Heart left ventricle (tissue), 16 donors: ENCODE measurements at regions not wholly inside any gene's neighbourhood (a gene's known extent, or its start where the extent isn't known, plus 50 kb on each side); places are given as distances from the start of the nearest gene placed in this dataset.

Experiments
- ATAC-seq, 4 donors: fragments of 200-7000 bp; cut with Tn5 transposase; one replicate each; pipeline ENCODE4 v1.9.1; 2020 to 2022; ENCODE audit warnings: moderate library complexity in 4 of 4, mild to moderate bottlenecking in 3 of 4, moderate number of reproducible peaks in 1 of 4
- DNase-seq, 5 donors: peaks; one replicate each; pipeline ENCODE4 v3.0.0-alpha.2; 2020
- H3K27ac ChIP-seq, 12 donors: fragments of 200-600 bp; sonication (generic) in 4 of 12; one replicate each; pipeline versions ENCODE4 v1.5.0 to v1.8.0; 2016 to 2022; ENCODE audit warnings: mild to moderate bottlenecking in 2 of 12
- H3K27me3 ChIP-seq, 9 donors: fragments of 200-600 bp; sonication (generic) in 2 of 9; one replicate each; pipeline versions ENCODE4 v1.5.1 to v1.8.0; 2016 to 2022; ENCODE audit warnings: mild to moderate bottlenecking in 3 of 9
- H3K36me3 ChIP-seq, 9 donors: fragments of 200-600 bp; sonication (generic) in 2 of 9; one replicate each; pipeline versions ENCODE4 v1.5.0 to v1.8.0; 2018 to 2022; ENCODE audit warnings: mild to moderate bottlenecking in 2 of 9
- H3K4me1 ChIP-seq, 12 donors: fragments of 200-600 bp; sonication (generic) in 4 of 12; one replicate each; pipeline versions ENCODE4 v1.5.0 to v1.8.0; 2016 to 2022; ENCODE audit warnings: mild to moderate bottlenecking in 3 of 12
- H3K4me3 ChIP-seq, 12 donors: fragments of 200-600 bp; sonication (generic) in 4 of 12; one replicate each; pipeline versions ENCODE4 v1.5.0 to v1.8.0; 2017 to 2022; ENCODE audit warnings: mild to moderate bottlenecking in 9 of 12, moderate library complexity in 4 of 12
- H3K9me3 ChIP-seq, 12 donors: fragments of 200-600 bp; sonication (generic) in 4 of 12; one replicate each; pipeline versions ENCODE4 v1.5.0 to v1.8.0; 2016 to 2022; ENCODE audit warnings: mild to moderate bottlenecking in 1 of 12
- CTCF ChIP-seq, 12 donors: fragments of 200-600 bp; sonication (generic) in 4 of 12; IDR thresholded peaks; one replicate each; pipeline versions ENCODE4 v1.5.0 to v1.8.0; 2018 to 2022; ENCODE audit warnings: antibody characterized with exemption in 12 of 12, mild to moderate bottlenecking in 5 of 12
- POLR2A ChIP-seq, 2 donors: fragments of 450-650 bp; IDR thresholded peaks; one replicate each; pipeline ENCODE4 v1.6.1; 2017; ENCODE audit warnings: antibody characterized with exemption in 2 of 2, mild to moderate bottlenecking in 2 of 2, moderate library complexity in 2 of 2
- WGBS, 4 donors: extraction: QIAGEN DNeasy Blood & Tissue Kit in 2 of 4; methylation state at CpG; one replicate each; pipeline versions ENCODE4 v1.1.5 to v1.1.7; 2013 to 2018; 5-methylcytosine and 5-hydroxymethylcytosine counted together
- intact Hi-C, 10 donors: fragments of 100-400 bp; cut with DNase I; formaldehyde crosslinking; loops; one replicate each; pipeline versions ENCODE4 v1.11.1 to v1.14.2; 2022
- donor health status: ischemic (EF 13 %, LVEDD 7.1; RV severe dilation, severe dysfunction).
- donor health status: healthy with polysubstance abuse.
- donor health status: DM: no; HTN: yes; CAD: no.
- donor health status: DM: no; HTN: no; CAD: no.
- donor health status: ischemic (EF 25% LVEDD 6.9; RV normal size, moderate dysfunction).
- donor health status: ischemic (EF 25% LVEDD 5.7; RV mildly dilated, moderate dysfunction).
- donor health status: healthy.
- donor health status: DM: yes; HTN: yes; CAD: no.
- donor health status: ischemic (EF 35%, LVEDD 5.7; RV mildly dilated, moderate dysfunction).
- donor health status: nonischemic (EF 11% LVEDD 7.7; RV severe dilation, severe dysfunction).
- donor health status: DM: yes; HTN: yes; CAD: no.
- donor health status: PGD.
- donor health status: ischemic (EF 29% LVEDD 5.4; RV normal size, mild dysfunction).
- donor health status: nonischemic (EF 23%, LVEDD 6.1; RV moderate dilation, normal function).

GRCh38 chr17:31687505-31688126 lies 171.4 kb downstream of the COPRS start:
- Histone ChIP-seq H3K4me1 (peaks cover 0 to 21% (median 10%) of the 10 kb centered on the region in 12 donors), H3K27ac (no peak overlapping the region), H3K27me3 (no peaks in the 10 kb centered on the region), H3K4me3 (no peak overlapping the region), H3K9me3 (no peaks in the 10 kb centered on the region), H3K36me3 (no peaks in the 10 kb centered on the region)
- WGBS, 4 donors: 69 to 89% (median 75%) methylated on average over 6 of the region's 6 CpGs
- ATAC-seq: no peak
- DNase-seq: no peak
- intact Hi-C loops: no loop called here
- TF ChIP-seq CTCF (IDR thresholded peaks at IDR 0.05) (no peak), POLR2A (IDR thresholded peaks at IDR 0.05) (no peak)

- intact Hi-C loops: no loop called here
- Histone ChIP-seq H3K4me1 (peaks cover 0 to 10% (median 0%) of the 10 kb centered on the region in 12 donors), H3K9me3 (no peaks in the 10 kb centered on the region), H3K27me3 (no peaks in the 10 kb centered on the region), H3K4me3 (no peak overlapping the region), H3K36me3 (no peaks in the 10 kb centered on the region), H3K27ac (no peak overlapping the region)
- ATAC-seq (no peak), DNase-seq (no peak)
- WGBS, 4 donors: 84 to 92% (median 87%) methylated on average over 5 of the region's 5 CpGs
- TF ChIP-seq POLR2A (IDR thresholded peaks at IDR 0.05) (no peak), CTCF (IDR thresholded peaks at IDR 0.05) (no peak)
Observed at GRCh38 chr17:31686495-31686894, 172.5 kb downstream of the COPRS start.

- DNase-seq (no peak), ATAC-seq (no peak)
- H3K27ac ChIP-seq: no peak overlapping the region
- H3K9me3 ChIP-seq: no peaks in the 10 kb centered on the region
- 0 to 2% (median 1%) methylated on average over 1 of the region's 1 CpG for WGBS, 4 donors
- H3K36me3 ChIP-seq: no peaks in the 10 kb centered on the region
- peaks cover 0 to 5% (median 0%) of the 10 kb centered on the region in 12 donors for H3K4me1 ChIP-seq
- H3K4me3 ChIP-seq: no peak overlapping the region
- TF ChIP-seq CTCF (IDR thresholded peaks at IDR 0.05) (no peak), POLR2A (IDR thresholded peaks at IDR 0.05) (no peak)
- no peaks in the 10 kb centered on the region for H3K27me3 ChIP-seq
- intact Hi-C loops: no loop called here
Observed at GRCh38 chr17:31684901-31685300, 174.1 kb downstream of the COPRS start.

- ATAC-seq (no peak), DNase-seq (no peak)
- no peaks in the 10 kb centered on the region for H3K36me3 ChIP-seq
- no peak overlapping the region for H3K4me3 ChIP-seq
- H3K9me3 ChIP-seq: no peaks in the 10 kb centered on the region
- no peak for TF ChIP-seq CTCF (IDR thresholded peaks at IDR 0.05)
- no peak for TF ChIP-seq POLR2A (IDR thresholded peaks at IDR 0.05)
- intact Hi-C loops: no loop called here
- no peak overlapping the region for H3K27ac ChIP-seq
- 78 to 89% (median 83%) methylated on average over 8 of the region's 8 CpGs for whole genome bisulfite sequencing, 4 donors
- H3K27me3 ChIP-seq: no peaks in the 10 kb centered on the region
- H3K4me1 ChIP-seq: peaks cover 0 to 10% (median 0%) of the 10 kb centered on the region in 12 donors
Observed at GRCh38 chr17:31680126-31680525, 178.9 kb downstream of the COPRS start.
